Stomach (tissue), 8 donors: ENCODE measurements at regions not wholly inside any gene's neighbourhood (a gene's known extent, or its start where the extent isn't known, plus 50 kb on each side); places are given as distances from the start of the nearest gene placed in this dataset.

Source experiments
- DNase-seq, 2 donors: peaks; one replicate each; pipeline versions ENCODE4 v3.0.0 to v3.0.0-alpha.2; 2013 to 2019
- H3K27ac ChIP-seq, 5 donors: fragments of 200-600 bp in 4 of 5; sonication (generic) in 4 of 5; one replicate each; pipeline ENCODE4 v1.5.1; 2013 to 2019; ENCODE audit warnings: mild to moderate bottlenecking in 1 of 5, moderate library complexity in 1 of 5
- H3K27me3 ChIP-seq, 3 donors: fragments of 200-600 bp; sonication (generic); one replicate each; pipeline ENCODE4 v1.5.1; 2017 to 2019; ENCODE audit warnings: mixed run types in 1 of 3
- H3K36me3 ChIP-seq, 4 donors: fragments of 200-600 bp; sonication (generic); 1 replicate in 3 of 4; 2 replicates in 1 of 4; pipeline ENCODE4 v1.5.1; 2016 to 2019
- H3K4me1 ChIP-seq, 4 donors: fragments of 200-600 bp; sonication (generic); one replicate each; pipeline ENCODE4 v1.5.1; 2016 to 2019
- H3K4me3 ChIP-seq, 4 donors: fragments of 200-600 bp; sonication (generic) in 3 of 4; one replicate each; pipeline ENCODE4 v1.5.1; 2016 to 2019; ENCODE audit warnings: mild to moderate bottlenecking in 1 of 4
- H3K9me3 ChIP-seq, 4 donors: fragments of 200-600 bp; sonication (generic); one replicate each; pipeline ENCODE4 v1.5.1; 2016 to 2019
- EP300 ChIP-seq: sonication (generic); formaldehyde crosslinking; IDR thresholded peaks from one replicate; pipeline ENCODE4 v1.6.1; 2017; ENCODE audit warnings: antibody characterized with exemption
- POLR2A ChIP-seq, 4 donors: fragments of 450-650 bp; IDR thresholded peaks; one replicate each; pipeline ENCODE4 v1.6.1; 2016; ENCODE audit warnings: antibody characterized with exemption in 4 of 4, control low read depth in 2 of 4, mild to moderate bottlenecking in 1 of 4, moderate library complexity in 1 of 4
- POLR2AphosphoS5 ChIP-seq, 3 donors: sonication (generic); formaldehyde crosslinking; IDR thresholded peaks; one replicate each; pipeline ENCODE4 v1.6.1; 2016; ENCODE audit warnings: antibody characterized with exemption in 3 of 3
- WGBS, 5 donors: extraction: QIAGEN DNeasy Blood & Tissue Kit in 3 of 5; methylation state at CpG; one replicate each; pipeline versions ENCODE4 v1.1.5 to v1.1.7; 2013 to 2018; 5-methylcytosine and 5-hydroxymethylcytosine counted together
- intact Hi-C: fragments of 100-400 bp; cut with DNase I; formaldehyde crosslinking; loops from one replicate; pipeline ENCODE4 v1.15.1; 2023; ENCODE audit warnings: low total_unique reads
- TF ChIP-seq, protein P1 (sequence below), 7 experiments: fragments of 450-650 bp in 4 of 7; fragments of 200-600 bp in 3 of 7; sonication (generic) in 3 of 7; IDR thresholded peaks; one replicate each; pipeline ENCODE4 v1.5.1; 2016 to 2019; ENCODE audit warnings: antibody characterized with exemption in 7 of 7, control low read depth in 2 of 7, mild to moderate bottlenecking in 1 of 7
- donor health status: healthy with polysubstance abuse.
- donor health status: Bipolar disorder and iron deficiency.
- donor health status: healthy.

DNA sequence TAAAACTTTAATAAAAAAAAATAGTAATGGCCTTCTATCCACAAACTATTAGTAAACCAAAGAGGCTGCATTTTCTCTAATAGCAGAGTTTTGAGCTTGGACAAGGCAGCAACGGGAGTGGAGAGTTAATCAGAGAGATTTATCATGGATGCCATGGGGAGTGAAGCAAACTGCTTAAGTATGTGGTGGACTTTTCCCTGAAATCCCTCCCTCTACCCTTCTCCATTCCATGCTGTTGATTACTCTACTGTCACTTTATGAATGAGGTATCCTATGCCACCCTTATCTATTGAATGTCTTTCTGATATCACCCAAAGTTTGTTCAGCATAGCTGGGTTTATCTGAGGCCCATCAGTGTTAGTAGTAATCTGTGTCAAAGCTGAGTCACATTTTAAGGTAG is 335.6 kb upstream of the TRAM1L1 start:
- intact Hi-C loops: no loop called here
- no peaks in the 10 kb centered on the region for H3K4me1 ChIP-seq
- H3K36me3 ChIP-seq: no peaks in the 10 kb centered on the region
- H3K27me3 ChIP-seq: no peaks in the 10 kb centered on the region
- TF ChIP-seq, protein P1, sequence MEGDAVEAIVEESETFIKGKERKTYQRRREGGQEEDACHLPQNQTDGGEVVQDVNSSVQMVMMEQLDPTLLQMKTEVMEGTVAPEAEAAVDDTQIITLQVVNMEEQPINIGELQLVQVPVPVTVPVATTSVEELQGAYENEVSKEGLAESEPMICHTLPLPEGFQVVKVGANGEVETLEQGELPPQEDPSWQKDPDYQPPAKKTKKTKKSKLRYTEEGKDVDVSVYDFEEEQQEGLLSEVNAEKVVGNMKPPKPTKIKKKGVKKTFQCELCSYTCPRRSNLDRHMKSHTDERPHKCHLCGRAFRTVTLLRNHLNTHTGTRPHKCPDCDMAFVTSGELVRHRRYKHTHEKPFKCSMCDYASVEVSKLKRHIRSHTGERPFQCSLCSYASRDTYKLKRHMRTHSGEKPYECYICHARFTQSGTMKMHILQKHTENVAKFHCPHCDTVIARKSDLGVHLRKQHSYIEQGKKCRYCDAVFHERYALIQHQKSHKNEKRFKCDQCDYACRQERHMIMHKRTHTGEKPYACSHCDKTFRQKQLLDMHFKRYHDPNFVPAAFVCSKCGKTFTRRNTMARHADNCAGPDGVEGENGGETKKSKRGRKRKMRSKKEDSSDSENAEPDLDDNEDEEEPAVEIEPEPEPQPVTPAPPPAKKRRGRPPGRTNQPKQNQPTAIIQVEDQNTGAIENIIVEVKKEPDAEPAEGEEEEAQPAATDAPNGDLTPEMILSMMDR (IDR thresholded peaks at IDR 0.05): no peak
- TF ChIP-seq POLR2A (IDR thresholded peaks at IDR 0.05) (no peak), POLR2AphosphoS5 (IDR thresholded peaks at IDR 0.05) (no peak), EP300 (no peak)
- WGBS, 5 donors: 0 to 25% (median 21%) methylated on average over 1 of the region's 1 CpG
- H3K9me3 ChIP-seq: no peaks in the 10 kb centered on the region
- DNase-seq: no peak
- no peak overlapping the region for H3K4me3 ChIP-seq
- no peak overlapping the region for H3K27ac ChIP-seq

DNA sequence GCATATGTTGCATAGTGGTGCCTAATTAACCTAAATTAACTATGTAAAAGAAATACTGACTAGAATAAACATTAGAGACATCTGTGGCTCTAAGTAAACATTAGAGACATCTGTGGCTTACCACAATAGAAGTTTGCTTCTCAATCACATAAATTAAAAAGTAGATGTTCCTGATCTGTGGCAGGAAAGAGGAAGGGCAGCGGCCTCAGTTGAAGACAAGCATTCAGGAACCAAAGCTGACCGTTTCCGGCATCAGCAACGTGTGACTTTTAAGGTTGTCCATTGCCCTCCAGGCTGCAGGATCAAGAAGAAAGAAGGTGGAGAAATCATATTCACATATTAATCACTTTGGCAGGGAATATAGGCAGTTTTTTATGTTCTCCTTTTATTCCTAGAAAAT is 336.3 kb upstream of the TRAM1L1 start:
- no peaks in the 10 kb centered on the region for H3K27me3 ChIP-seq
- H3K36me3 ChIP-seq: no peaks in the 10 kb centered on the region
- DNase-seq: no peak
- H3K4me1 ChIP-seq: no peaks in the 10 kb centered on the region
- intact Hi-C loops: no loop called here
- no peak overlapping the region for H3K4me3 ChIP-seq
- WGBS, 5 donors: 55 to 70% (median 67%) methylated on average over 4 of the region's 4 CpGs
- no peak overlapping the region for H3K27ac ChIP-seq
- no peaks in the 10 kb centered on the region for H3K9me3 ChIP-seq
- no peak for TF ChIP-seq EP300
- no peak for TF ChIP-seq POLR2A (IDR thresholded peaks at IDR 0.05)
- TF ChIP-seq, protein P1 (IDR thresholded peaks at IDR 0.05): no peak
- no peak for TF ChIP-seq POLR2AphosphoS5 (IDR thresholded peaks at IDR 0.05)

DNA sequence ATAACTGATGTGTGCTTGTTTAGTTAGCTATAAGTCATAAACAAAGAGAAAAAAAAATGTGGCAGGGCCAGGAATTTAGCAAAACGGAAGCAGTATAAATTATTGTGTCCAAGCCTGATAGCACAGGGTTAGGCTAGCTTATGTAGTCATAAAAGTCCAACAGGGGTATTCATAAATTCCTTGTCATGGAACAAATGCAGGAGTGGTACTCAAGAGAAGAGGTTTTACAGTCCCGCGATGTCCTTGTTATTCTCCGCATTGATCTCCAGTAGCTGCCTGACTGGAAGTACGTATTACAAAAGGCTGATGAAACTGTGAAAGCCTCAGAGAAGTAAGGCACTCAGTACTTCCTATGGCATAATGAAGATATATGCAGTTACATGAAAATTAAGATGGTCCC is 336.9 kb upstream of the TRAM1L1 start:
- intact Hi-C loops: no loop called here
- no peak for DNase-seq
- Histone ChIP-seq H3K9me3 (no peaks in the 10 kb centered on the region), H3K27me3 (no peaks in the 10 kb centered on the region), H3K4me3 (no peak overlapping the region), H3K36me3 (no peaks in the 10 kb centered on the region), H3K4me1 (no peaks in the 10 kb centered on the region), H3K27ac (no peak overlapping the region)
- TF ChIP-seq, protein P1 (IDR thresholded peaks at IDR 0.05): no peak
- TF ChIP-seq EP300: no peak
- no peak for TF ChIP-seq POLR2AphosphoS5 (IDR thresholded peaks at IDR 0.05)
- no peak for TF ChIP-seq POLR2A (IDR thresholded peaks at IDR 0.05)
- 82 to 91% (median 87%) methylated on average over 5 of the region's 5 CpGs for WGBS, 5 donors

DNA sequence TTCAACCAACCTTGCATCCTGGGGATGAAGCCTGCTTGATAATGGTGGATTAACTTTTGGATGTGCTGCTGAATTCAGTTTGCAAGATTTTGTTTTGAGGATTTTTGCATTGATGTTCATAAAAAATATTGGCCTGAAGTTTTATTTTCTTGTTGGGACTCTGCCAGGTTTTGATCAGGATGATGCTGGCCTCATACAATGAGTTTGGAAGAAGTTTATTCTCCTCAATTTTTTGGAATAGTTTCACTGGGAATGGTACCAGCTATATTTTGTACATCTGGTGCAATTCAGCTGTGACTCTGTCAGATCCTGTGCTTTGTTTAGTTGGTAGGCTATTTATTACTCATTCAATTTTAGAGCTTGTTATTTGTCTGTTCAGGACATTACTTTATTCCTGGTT is 340.3 kb upstream of the TRAM1L1 start:
- no peaks in the 10 kb centered on the region for H3K4me1 ChIP-seq
- intact Hi-C loops: no loop called here
- H3K4me3 ChIP-seq: no peak overlapping the region
- no peak overlapping the region for H3K27ac ChIP-seq
- TF ChIP-seq EP300 (no peak), POLR2AphosphoS5 (IDR thresholded peaks at IDR 0.05) (no peak), POLR2A (IDR thresholded peaks at IDR 0.05) (no peak)
- TF ChIP-seq, protein P1 (IDR thresholded peaks at IDR 0.05): no peak
- H3K36me3 ChIP-seq: no peaks in the 10 kb centered on the region
- no peak for DNase-seq
- H3K9me3 ChIP-seq: no peaks in the 10 kb centered on the region
- H3K27me3 ChIP-seq: no peaks in the 10 kb centered on the region
